ENCODE measurements at regions not wholly inside any gene's neighbourhood (a gene's known extent, or its start where the extent isn't known, plus 50 kb on each side); places are given as distances from the start of the nearest gene placed in this dataset.

DNA sequence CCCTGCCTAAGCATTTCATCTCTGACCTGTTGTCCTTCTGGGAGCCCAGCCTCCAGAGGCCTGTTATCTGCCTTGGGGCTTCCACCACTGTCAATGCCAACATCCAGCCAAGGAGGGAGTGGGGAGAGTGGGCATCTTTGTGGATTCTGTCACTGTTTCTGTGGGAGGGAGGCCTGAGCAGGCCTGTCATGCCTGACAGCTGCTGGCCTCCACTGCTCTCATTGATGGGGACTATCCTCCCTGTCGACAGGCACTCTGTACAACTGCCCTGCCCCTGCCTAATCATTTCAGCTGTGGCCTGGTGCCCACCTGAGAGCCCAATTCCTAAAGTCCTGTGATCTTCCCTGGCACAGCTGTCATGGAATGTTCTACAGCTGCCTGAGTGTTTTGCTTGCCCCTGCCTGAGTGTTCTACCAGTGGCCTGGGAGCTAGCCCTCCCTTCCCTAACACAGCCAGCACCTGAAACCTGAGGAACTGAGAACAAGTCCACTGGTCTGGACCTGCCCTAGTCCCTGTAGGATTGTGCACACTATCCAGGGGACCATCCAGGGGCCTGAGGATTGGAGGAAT lies 145.3 kb downstream of the FAM83B start:
- Mint-ChIP-seq H3K4me1 (no peaks in the 10 kb centered on the region), H3K27me3 (no peaks in the 10 kb centered on the region), H3K4me3 (no peak overlapping the region), H3K27ac (no peak overlapping the region), H3K9me3 (peaks cover 4 to 22% of the 10 kb centered on the region in 2 donors)
- no peak for ATAC-seq
- DNase-seq = no peak

DNA sequence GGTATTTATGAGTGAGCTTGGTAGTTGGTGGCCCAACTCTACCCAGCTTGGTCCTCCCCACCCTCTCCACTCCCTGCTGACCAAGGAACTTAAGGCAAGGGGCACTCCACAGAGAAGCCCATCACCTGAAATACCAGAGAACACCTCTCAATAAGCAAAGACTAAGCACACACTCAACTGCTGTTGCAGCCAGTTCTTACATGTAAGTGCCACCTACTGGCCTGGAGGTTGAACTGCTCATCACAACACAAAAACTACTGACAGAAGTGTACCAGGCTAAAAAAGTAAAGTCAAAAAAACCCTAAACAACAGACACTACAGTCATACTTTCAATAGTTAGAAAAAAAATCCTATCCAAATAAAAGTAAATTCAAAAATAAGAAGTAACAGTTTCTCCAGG lies 146.2 kb downstream of the FAM83B start:
- no peaks in the 10 kb centered on the region for H3K27me3 Mint-ChIP-seq
- no peak for DNase-seq
- no peak overlapping the region for H3K27ac Mint-ChIP-seq
- no peaks in the 10 kb centered on the region for H3K4me1 Mint-ChIP-seq
- H3K9me3 Mint-ChIP-seq = peaks cover 0 to 17% of the 10 kb centered on the region in 2 donors
- ATAC-seq = no peak
- H3K4me3 Mint-ChIP-seq = no peak overlapping the region

DNA sequence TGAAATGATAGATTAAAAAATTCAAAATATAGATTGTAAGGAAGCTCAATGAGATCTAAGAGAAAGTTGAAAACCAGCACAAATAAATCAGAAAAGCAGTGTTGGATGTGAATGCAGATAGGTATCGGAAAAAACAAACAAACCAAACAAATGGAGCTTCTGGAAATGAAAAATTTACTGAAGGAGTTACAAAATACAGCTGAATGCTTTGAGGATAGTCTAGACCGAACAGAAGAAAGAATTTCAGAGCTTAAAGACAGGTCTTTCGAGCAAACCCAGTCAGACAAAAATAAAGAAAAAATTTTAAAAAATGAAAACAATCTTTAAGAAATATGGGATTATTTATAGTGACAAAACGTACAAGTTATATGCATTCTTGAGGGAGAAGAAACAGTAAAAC lies 146.7 kb downstream of the FAM83B start:
- peaks cover 0 to 17% of the 10 kb centered on the region in 2 donors for H3K9me3 Mint-ChIP-seq
- DNase-seq (no peak), ATAC-seq (no peak)
- H3K27ac Mint-ChIP-seq = no peak overlapping the region
- no peak overlapping the region for H3K4me3 Mint-ChIP-seq
- no peaks in the 10 kb centered on the region for H3K4me1 Mint-ChIP-seq
- no peaks in the 10 kb centered on the region for H3K27me3 Mint-ChIP-seq

DNA sequence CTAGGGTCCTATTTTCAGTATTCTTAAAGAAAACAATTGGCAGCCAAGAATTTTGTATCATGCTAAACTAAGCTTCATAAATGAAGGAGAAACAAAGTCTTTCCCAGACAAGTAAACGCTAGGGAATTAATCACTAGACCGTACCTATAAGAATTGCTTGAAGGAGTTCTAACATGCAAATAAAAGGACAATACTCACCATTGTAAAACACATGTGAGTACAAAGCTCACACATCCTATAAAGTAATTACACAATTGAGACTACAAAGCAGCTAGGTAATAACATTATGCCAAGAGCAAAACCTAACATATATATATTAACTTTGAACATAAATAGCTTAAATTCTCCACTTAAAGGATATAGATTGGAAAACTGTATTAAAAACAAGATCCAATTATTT lies 147.4 kb downstream of the FAM83B start:
- Mint-ChIP-seq H3K9me3 (peaks cover 4 to 17% of the 10 kb centered on the region in 2 donors), H3K27me3 (no peaks in the 10 kb centered on the region), H3K4me1 (no peaks in the 10 kb centered on the region), H3K27ac (no peak overlapping the region), H3K4me3 (no peak overlapping the region)
- DNase-seq (no peak), ATAC-seq (no peak)

DNA sequence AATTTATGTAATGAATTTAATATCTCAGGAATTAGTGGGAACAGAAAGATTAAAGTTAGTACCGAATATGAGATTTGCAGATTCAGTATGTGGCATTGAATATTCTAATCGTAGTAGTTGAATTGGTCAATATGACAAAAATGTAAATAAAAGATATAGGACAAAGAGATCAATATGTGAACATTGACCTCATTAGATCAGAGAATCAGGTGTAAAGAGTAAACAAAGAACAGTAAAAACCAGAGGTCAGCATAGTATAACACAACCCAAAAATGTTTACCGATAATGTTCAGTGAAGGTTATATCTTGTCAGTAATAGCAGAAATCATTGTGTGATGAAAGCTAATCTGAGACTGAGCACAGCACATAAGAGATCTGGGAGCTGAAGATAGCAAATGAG lies 152.0 kb downstream of the FAM83B start:
- no peaks in the 10 kb centered on the region for H3K4me1 Mint-ChIP-seq
- H3K27ac Mint-ChIP-seq = no peak overlapping the region
- H3K9me3 Mint-ChIP-seq = peaks cover 4 to 16% of the 10 kb centered on the region in 2 donors
- DNase-seq = no peak
- H3K4me3 Mint-ChIP-seq = no peak overlapping the region
- ATAC-seq = no peak
- H3K27me3 Mint-ChIP-seq = no peaks in the 10 kb centered on the region

DNA sequence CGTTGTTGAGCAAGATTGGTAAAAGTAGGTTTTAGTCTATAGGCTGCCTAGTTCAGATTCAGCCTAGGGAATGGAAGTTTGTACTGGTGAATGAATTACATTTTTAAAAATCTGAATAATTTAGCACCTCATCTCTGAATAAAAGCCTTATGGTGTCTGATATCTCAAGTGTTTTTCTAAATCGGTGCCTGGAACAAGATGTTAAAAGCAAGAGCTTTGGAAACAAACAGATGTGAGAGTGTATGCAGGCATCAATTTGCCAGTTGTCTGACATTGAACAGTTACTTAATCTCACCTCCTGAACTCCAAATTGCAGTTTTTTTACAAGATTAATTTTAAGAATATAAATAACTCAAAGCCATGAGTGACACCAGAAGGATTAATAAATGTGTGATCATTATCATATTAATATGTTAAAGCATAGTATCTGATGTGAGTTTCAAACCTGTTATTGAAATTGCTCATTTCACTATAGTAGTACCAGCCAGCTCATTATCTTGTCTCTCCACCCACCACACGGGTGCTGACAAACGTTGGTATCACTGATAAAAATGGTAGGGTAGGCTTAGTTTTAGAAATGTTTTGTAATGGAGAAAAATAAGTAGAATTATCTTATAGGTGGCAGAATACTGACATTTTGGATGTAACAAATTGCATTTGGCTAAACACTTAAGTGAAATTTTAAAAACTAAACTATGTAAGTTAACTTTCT lies 157.3 kb downstream of the FAM83B start:
- Mint-ChIP-seq H3K27me3 (no peaks in the 10 kb centered on the region), H3K27ac (no peak overlapping the region), H3K9me3 (peaks cover 6 to 29% of the 10 kb centered on the region in 2 donors), H3K4me1 (no peaks in the 10 kb centered on the region), H3K4me3 (no peak overlapping the region)
- ATAC-seq = no peak
- DNase-seq = no peak

DNA sequence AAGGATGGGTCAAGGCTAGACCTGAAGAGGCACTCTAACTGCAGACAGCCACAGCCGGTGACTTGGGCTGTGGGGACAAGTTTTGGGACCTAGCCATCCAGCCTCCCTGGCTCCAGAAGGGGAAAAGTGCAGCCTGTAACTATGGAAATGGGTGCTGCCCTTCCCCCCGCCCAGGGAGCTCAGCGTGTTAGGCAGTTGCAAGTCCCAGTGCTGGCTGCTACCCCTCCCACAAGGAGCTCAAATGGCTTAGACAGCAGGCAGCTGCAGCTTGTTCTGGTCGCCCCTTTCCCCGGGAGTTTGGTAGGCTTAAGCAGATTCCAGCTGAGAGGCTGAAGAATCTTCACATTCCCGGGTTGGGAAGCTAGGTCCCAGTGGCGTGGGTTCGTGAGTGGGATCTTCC lies 162.6 kb downstream of the FAM83B start:
- DNase-seq = no peak
- ATAC-seq = no peak

DNA sequence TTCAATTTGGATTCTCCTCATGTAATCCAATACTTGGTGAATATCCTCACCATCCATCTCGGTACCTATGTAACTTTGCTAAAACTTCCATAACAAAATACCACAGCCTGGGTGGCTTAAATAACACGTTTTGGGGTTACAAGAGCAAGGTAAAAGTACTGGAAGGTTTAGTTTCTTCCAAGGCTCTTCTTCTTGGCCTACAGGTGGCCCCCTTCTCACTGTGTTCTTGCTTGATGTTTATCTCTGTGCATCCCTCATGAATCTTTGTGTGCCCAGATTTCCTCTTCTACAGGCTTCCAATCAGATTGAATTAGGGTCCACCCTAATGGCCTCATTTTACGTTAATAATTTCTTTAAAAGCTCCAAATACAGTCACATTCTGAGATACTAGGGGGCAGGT lies 163.3 kb upstream of the HCRTR2 start:
- H3K27me3 Mint-ChIP-seq = no peaks in the 10 kb centered on the region
- H3K4me1 Mint-ChIP-seq = no peaks in the 10 kb centered on the region
- ATAC-seq (no peak), DNase-seq (no peak)
- H3K4me3 Mint-ChIP-seq = no peak overlapping the region
- H3K9me3 Mint-ChIP-seq = peaks cover 6 to 23% of the 10 kb centered on the region in 2 donors
- no peak overlapping the region for H3K27ac Mint-ChIP-seq

More for the DNA sequence above, 162.6 kb downstream of the FAM83B start:
- H3K27me3 Mint-ChIP-seq = no peaks in the 10 kb centered on the region
- no peak overlapping the region for H3K4me3 Mint-ChIP-seq
- H3K4me1 Mint-ChIP-seq = no peaks in the 10 kb centered on the region
- H3K27ac Mint-ChIP-seq = no peak overlapping the region
- peaks cover 6 to 29% of the 10 kb centered on the region in 2 donors for H3K9me3 Mint-ChIP-seq

DNA sequence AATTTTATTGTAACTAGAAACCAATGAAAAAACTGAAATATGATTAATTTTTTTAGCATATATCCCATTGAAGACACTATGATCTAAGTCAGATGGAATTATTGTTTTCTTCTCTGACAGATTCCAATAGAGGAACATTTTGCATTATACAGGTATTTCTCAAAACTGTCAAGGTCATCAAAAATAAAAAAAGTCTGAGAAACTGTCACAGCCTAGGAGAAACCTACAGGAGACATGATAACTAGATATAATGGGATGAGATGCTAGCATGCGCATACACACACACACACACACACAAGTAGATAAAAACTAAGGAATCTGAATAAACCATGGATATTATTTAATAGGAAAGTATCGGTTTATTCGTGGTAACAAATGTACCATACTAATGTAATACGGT lies 161.9 kb upstream of the HCRTR2 start:
- Mint-ChIP-seq H3K4me3 (no peak overlapping the region), H3K9me3 (peaks cover 11 to 24% of the 10 kb centered on the region in 2 donors), H3K4me1 (no peaks in the 10 kb centered on the region), H3K27me3 (no peaks in the 10 kb centered on the region), H3K27ac (no peak overlapping the region)
- ATAC-seq (no peak), DNase-seq (no peak)

DNA sequence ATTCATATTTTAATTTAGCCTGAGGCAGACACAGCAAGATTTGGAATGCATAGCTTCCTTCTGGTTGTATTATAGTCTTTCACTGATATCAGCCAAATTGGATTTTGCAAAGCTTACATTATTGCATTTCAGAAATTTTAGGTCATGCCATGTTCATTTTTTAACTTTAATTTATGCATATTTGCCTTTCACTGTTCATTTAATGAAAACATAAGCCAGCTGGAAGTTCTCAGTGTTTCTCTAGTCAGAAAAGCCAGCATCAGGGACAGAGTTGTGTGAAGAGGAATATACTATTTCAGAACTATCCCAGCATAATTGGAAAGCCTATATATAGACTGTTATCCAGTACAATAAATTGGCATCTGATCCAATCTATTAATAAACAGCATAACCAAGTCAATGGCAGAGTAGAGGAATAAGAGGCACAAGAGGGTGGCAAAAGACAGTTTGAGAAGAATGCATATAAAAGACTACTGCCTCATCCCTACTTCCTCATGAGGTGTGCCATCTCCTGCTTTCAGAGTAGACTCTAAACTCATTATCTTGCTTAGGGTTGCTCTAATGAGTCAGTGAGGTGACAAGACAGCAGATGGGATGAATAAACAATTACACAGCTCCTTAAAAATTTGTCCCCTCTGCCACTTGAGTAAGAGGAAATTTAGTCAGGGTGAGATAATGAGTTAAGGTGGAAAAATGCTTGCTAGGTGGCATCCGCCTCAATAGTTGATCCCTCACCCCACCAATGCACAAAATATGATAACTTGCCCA lies 159.8 kb upstream of the HCRTR2 start:
- no peak overlapping the region for H3K4me3 Mint-ChIP-seq
- no peaks in the 10 kb centered on the region for H3K4me1 Mint-ChIP-seq
- H3K27ac Mint-ChIP-seq = no peak overlapping the region
- H3K27me3 Mint-ChIP-seq = no peaks in the 10 kb centered on the region
- ATAC-seq (no peak), DNase-seq (no peak)
- peaks cover 5 to 16% of the 10 kb centered on the region in 2 donors for H3K9me3 Mint-ChIP-seq

DNA sequence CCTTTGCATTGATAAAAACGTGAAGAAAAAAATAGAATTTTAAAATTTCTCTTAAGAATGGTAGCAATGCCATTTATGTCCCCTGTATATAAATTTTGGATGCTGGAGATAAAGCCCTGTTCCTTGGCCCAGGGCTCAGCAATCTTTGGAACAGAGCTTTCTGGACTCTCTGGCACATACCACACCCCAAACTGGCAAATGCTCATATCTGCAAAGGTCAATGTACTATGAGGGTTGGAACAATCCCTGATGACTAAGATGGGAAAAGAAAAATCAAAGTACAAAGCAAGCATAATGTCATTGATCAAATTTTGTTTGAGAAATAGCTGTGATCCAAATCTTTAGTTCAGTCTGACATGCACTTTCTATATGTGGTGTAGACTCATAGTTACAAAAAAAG lies 158.1 kb upstream of the HCRTR2 start:
- Mint-ChIP-seq H3K4me3 (no peak overlapping the region), H3K9me3 (peaks cover 5 to 22% of the 10 kb centered on the region in 2 donors), H3K27ac (no peak overlapping the region), H3K4me1 (no peaks in the 10 kb centered on the region), H3K27me3 (no peaks in the 10 kb centered on the region)
- DNase-seq (no peak), ATAC-seq (no peak)

DNA sequence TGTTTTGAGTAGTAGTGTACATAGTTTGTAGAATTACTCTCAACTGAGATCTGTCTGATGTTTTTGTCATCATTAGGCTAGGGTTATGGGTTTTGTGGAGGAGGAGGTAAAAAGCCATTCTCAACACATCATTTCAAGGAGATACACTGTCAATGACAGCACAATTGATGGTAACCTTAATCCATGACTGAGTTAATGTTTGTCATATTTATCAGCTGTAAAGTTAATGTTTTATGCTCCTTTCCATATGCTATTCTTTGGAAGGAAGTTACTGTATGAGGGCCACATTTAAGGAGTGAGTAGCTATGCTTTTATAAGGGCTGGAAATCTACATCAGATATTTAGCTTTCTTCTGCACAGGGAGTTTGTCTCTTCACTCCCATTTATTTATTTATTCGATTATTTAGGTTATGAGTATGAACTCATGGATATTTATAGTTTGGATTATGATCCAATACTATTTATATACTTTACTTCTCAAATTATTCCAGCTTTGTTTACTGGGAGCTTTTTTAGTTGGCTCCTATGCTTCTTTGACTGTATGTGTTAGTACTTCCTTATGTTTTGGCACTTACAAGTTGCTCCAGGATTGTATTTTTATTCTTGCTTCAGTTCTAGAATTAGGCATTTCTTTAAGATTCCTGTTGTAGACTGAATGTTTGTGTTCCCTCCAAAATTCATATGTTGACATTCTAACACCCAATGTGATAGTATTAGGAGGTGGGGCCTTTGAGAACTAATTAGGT lies 156.6 kb upstream of the HCRTR2 start:
- no peak for ATAC-seq
- H3K27ac Mint-ChIP-seq = no peak overlapping the region
- DNase-seq = no peak
- no peak overlapping the region for H3K4me3 Mint-ChIP-seq
- no peaks in the 10 kb centered on the region for H3K4me1 Mint-ChIP-seq
- no peaks in the 10 kb centered on the region for H3K27me3 Mint-ChIP-seq
- peaks cover 5 to 16% of the 10 kb centered on the region in 2 donors for H3K9me3 Mint-ChIP-seq

DNA sequence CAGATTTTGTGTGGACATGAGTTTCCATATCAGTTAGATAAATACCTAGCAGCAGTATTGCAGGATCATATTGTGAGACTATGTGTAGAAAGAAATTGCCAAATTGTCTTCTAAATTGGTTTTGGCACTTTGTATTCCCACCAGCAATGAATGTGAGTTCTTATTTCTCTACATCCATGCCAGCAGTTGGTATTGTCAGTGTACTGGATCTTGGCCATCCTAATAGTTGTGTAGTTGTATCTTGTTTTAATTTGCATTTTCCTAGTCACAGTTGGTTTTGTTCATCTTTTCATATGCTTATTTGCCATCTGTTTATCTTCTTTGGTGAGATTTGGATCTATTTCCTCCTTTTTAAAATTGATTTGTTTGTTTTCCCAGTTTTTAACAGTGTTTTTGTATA lies 154.7 kb upstream of the HCRTR2 start:
- no peak overlapping the region for H3K27ac Mint-ChIP-seq
- H3K27me3 Mint-ChIP-seq = no peaks in the 10 kb centered on the region
- ATAC-seq (no peak), DNase-seq (no peak)
- H3K4me3 Mint-ChIP-seq = no peak overlapping the region
- H3K9me3 Mint-ChIP-seq = peaks cover 5 to 16% of the 10 kb centered on the region in 2 donors
- H3K4me1 Mint-ChIP-seq = no peaks in the 10 kb centered on the region

DNA sequence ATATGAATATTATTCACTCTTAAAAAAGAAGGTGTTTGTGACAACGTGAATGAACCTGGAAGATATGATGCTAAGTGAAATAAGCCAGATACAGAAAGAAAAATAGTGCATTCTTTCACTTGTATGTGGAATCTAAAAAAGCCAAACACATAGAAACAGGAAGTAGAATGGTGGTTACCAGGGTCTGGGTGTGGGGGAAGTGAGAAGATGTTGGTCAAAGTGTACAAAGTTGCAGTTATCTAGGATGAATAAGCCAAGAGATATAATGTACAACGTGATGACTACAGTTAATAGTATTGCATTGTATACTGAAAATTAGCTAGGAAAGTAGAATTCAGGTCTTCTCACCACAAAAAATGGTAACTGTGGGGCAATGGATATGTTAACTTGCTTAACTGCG lies 151.1 kb upstream of the HCRTR2 start:
- Mint-ChIP-seq H3K4me1 (no peaks in the 10 kb centered on the region), H3K4me3 (no peak overlapping the region), H3K9me3 (peaks cover 5 to 10% of the 10 kb centered on the region in 2 donors), H3K27me3 (no peaks in the 10 kb centered on the region), H3K27ac (no peak overlapping the region)
- no peak for DNase-seq
- no peak for ATAC-seq

DNA sequence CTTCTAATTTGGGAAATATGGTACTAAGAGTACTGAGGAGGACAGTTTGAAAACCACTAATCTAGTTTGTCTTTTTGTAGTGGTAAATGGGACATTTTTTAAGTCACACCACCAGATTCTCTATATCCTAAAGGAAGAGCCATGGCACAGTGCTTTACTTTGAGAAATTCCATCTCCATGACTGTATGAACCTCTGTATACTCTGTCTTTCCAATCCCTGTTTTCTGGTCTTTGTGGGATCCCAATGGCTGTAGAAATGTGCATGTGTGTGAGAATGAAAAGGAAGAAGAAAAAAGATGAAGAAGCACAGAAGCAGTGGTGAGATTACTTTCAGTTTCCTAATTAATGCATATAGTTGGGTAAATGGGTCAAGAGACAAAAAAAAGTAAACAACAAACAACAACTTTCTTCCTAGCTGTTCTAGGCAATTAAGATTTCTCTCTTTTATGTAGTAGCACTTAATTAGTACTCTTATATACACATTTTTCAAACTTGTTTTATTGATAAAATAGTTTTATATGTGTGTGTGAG lies 141.2 kb upstream of the HCRTR2 start:
- ATAC-seq (no peak), DNase-seq (no peak)
- Mint-ChIP-seq H3K9me3 (peaks cover 22 to 40% of the 10 kb centered on the region in 2 donors), H3K4me1 (no peaks in the 10 kb centered on the region), H3K27me3 (no peaks in the 10 kb centered on the region), H3K27ac (no peak overlapping the region), H3K4me3 (no peak overlapping the region)
